ENCODE measurements at regions not wholly inside any gene's neighbourhood (a gene's known extent, or its start where the extent isn't known, plus 50 kb on each side); places are given as distances from the start of the nearest gene placed in this dataset.
"Not testable (repeated sequence)": the region's sequence is repeated elsewhere in the genome, so short reads cannot be mapped to it uniquely, and the experiment has no call there.

- not testable (repeated sequence) for DNase-seq
Measured at GRCh38 chr9:67102506-67103276, 110.3 kb upstream of the SPATA31A3 start.

GRCh38 chr9:67091104-67091503 is 98.8 kb upstream of the SPATA31A3 start:
- not testable (repeated sequence) for H3K4me3 ChIP-seq (ENCODE audit: low read depth in 1 of 2, low read length in 2 of 2); H3K27me3 ChIP-seq (ENCODE audit: insufficient read depth, low read length, poor library complexity); H3K9me3 ChIP-seq (ENCODE audit: insufficient read depth, low read length, severe bottlenecking); H3K4me2 ChIP-seq (ENCODE audit: insufficient read depth, low read length); H3K9ac ChIP-seq (ENCODE audit: low read depth, low read length); H4K20me1 ChIP-seq (ENCODE audit: insufficient read depth, low read length); H2AFZ ChIP-seq (ENCODE audit: low read depth, low read length); H3K27ac ChIP-seq (ENCODE audit: low read length); H3K79me2 ChIP-seq (ENCODE audit: insufficient read depth, low read length); H3K4me1 ChIP-seq (ENCODE audit: insufficient read depth, low read length); DNase-seq; ATAC-seq (ENCODE audit: insufficient read depth, low read depth); H3K36me3 ChIP-seq (ENCODE audit: insufficient read depth, low read length)

More at GRCh38 chr9:67102506-67103276, 110.3 kb upstream of the SPATA31A3 start:
- not testable (repeated sequence) for H3K4me1 ChIP-seq (ENCODE audit: insufficient read depth, low read length); H3K36me3 ChIP-seq (ENCODE audit: insufficient read depth, low read length); H3K9ac ChIP-seq (ENCODE audit: low read depth, low read length); H3K79me2 ChIP-seq (ENCODE audit: insufficient read depth, low read length); H2AFZ ChIP-seq (ENCODE audit: low read depth, low read length); H3K27me3 ChIP-seq (ENCODE audit: insufficient read depth, low read length, poor library complexity); H3K4me3 ChIP-seq (ENCODE audit: low read depth in 1 of 2, low read length in 2 of 2); H3K27ac ChIP-seq (ENCODE audit: low read length); H3K9me3 ChIP-seq (ENCODE audit: insufficient read depth, low read length, severe bottlenecking); H3K4me2 ChIP-seq (ENCODE audit: insufficient read depth, low read length); ATAC-seq (ENCODE audit: insufficient read depth, low read depth); H4K20me1 ChIP-seq (ENCODE audit: insufficient read depth, low read length)

GRCh38 chr9:67086862-67087261 is 94.5 kb upstream of the SPATA31A3 start:
- not testable (repeated sequence) for DNase-seq; ATAC-seq (ENCODE audit: insufficient read depth, low read depth)

GRCh38 chr9:67066140-67066539 is 73.8 kb upstream of the SPATA31A3 start:
- H3K36me3 ChIP-seq (ENCODE audit: insufficient read depth, low read length); H3K27me3 ChIP-seq (ENCODE audit: insufficient read depth, low read length, poor library complexity); H4K20me1 ChIP-seq (ENCODE audit: insufficient read depth, low read length); H3K4me3 ChIP-seq (ENCODE audit: low read depth in 1 of 2, low read length in 2 of 2); DNase-seq; ATAC-seq (ENCODE audit: insufficient read depth, low read depth); H3K9ac ChIP-seq (ENCODE audit: low read depth, low read length); H3K9me3 ChIP-seq (ENCODE audit: insufficient read depth, low read length, severe bottlenecking); H3K4me1 ChIP-seq (ENCODE audit: insufficient read depth, low read length); H2AFZ ChIP-seq (ENCODE audit: low read depth, low read length); H3K4me2 ChIP-seq (ENCODE audit: insufficient read depth, low read length); H3K79me2 ChIP-seq (ENCODE audit: insufficient read depth, low read length); H3K27ac ChIP-seq (ENCODE audit: low read length): not testable (repeated sequence)

More at GRCh38 chr9:67086862-67087261, 94.5 kb upstream of the SPATA31A3 start:
- not testable (repeated sequence) for H3K79me2 ChIP-seq (ENCODE audit: insufficient read depth, low read length); H2AFZ ChIP-seq (ENCODE audit: low read depth, low read length); H3K4me3 ChIP-seq (ENCODE audit: low read depth in 1 of 2, low read length in 2 of 2); H3K4me2 ChIP-seq (ENCODE audit: insufficient read depth, low read length); H3K27ac ChIP-seq (ENCODE audit: low read length); H3K36me3 ChIP-seq (ENCODE audit: insufficient read depth, low read length); H3K27me3 ChIP-seq (ENCODE audit: insufficient read depth, low read length, poor library complexity); H3K9ac ChIP-seq (ENCODE audit: low read depth, low read length); H4K20me1 ChIP-seq (ENCODE audit: insufficient read depth, low read length); H3K4me1 ChIP-seq (ENCODE audit: insufficient read depth, low read length); H3K9me3 ChIP-seq (ENCODE audit: insufficient read depth, low read length, severe bottlenecking)

- not testable (repeated sequence) for H3K9ac ChIP-seq (ENCODE audit: low read depth, low read length); H3K9me3 ChIP-seq (ENCODE audit: insufficient read depth, low read length, severe bottlenecking); H3K27me3 ChIP-seq (ENCODE audit: insufficient read depth, low read length, poor library complexity); H3K4me3 ChIP-seq (ENCODE audit: low read depth in 1 of 2, low read length in 2 of 2); DNase-seq; H2AFZ ChIP-seq (ENCODE audit: low read depth, low read length); H4K20me1 ChIP-seq (ENCODE audit: insufficient read depth, low read length); H3K36me3 ChIP-seq (ENCODE audit: insufficient read depth, low read length); H3K79me2 ChIP-seq (ENCODE audit: insufficient read depth, low read length); ATAC-seq (ENCODE audit: insufficient read depth, low read depth); H3K27ac ChIP-seq (ENCODE audit: low read length); H3K4me1 ChIP-seq (ENCODE audit: insufficient read depth, low read length); H3K4me2 ChIP-seq (ENCODE audit: insufficient read depth, low read length)
Measured at GRCh38 chr9:67058898-67059715, 66.8 kb upstream of the SPATA31A3 start.

All from DND-41 (cell line).